ENCODE measurements at regions not wholly inside any gene's neighbourhood (a gene's known extent, or its start where the extent isn't known, plus 50 kb on each side); places are given as distances from the start of the nearest gene placed in this dataset.

- Histone ChIP-seq H3K9ac (ENCODE audit: low read depth in 1 of 2, low read length in 2 of 2) (no peak overlapping the region), H3K4me3 (ENCODE audit: low read depth in 1 of 3, low read length in 3 of 3) (no peak overlapping the region), H3K4me1 (ENCODE audit: control insufficient read depth in 4 of 4, insufficient read depth in 4 of 4, low read length in 3 of 4) (no peaks in the 10 kb centered on the region), H3K36me3 (ENCODE audit: control insufficient read depth in 4 of 4, insufficient read depth in 3 of 4, low read depth in 1 of 4, low read length in 3 of 4) (no peaks in the 10 kb centered on the region), H3K27ac (ENCODE audit: low read depth in 1 of 2, low read length in 2 of 2) (no peak overlapping the region), H3K27me3 (ENCODE audit: control insufficient read depth in 4 of 4, insufficient read depth in 4 of 4, low read length in 3 of 4) (no peaks in the 10 kb centered on the region), H3K9me3 (ENCODE audit: control insufficient read depth in 4 of 4, low read length in 3 of 4) (peaks cover 6 to 29% (median 8%) of the 10 kb centered on the region in 4 donors)
- TF ChIP-seq MAX (IDR thresholded peaks at IDR 0.05) (no peak), FOXA1 (IDR thresholded peaks at IDR 0.05) (no peak), EGR1 (IDR thresholded peaks at IDR 0.05; ENCODE audit: low read depth in 2 of 2) (no peak), GABPA (IDR thresholded peaks at IDR 0.05 in 1 of 2, conservative IDR thresholded peaks at IDR 0.05 in 1 of 2) (no peak), NR2F2 (IDR thresholded peaks at IDR 0.05) (no peak), YY1 (IDR thresholded peaks at IDR 0.05) (no peak), RAD21 (IDR thresholded peaks at IDR 0.05) (no peak), HNF4A (conservative IDR thresholded peaks at IDR 0.05) (no peak), JUND (IDR thresholded peaks at IDR 0.05) (no peak), ATF3 (IDR thresholded peaks at IDR 0.05) (no peak), TAF1 (conservative IDR thresholded peaks at IDR 0.05) (no peak), FOXA2 (IDR thresholded peaks at IDR 0.05) (no peak), ZBTB33 (IDR thresholded peaks at IDR 0.05) (no peak), REST (IDR thresholded peaks at IDR 0.05) (no peak), SP1 (IDR thresholded peaks at IDR 0.05) (no peak), CTCF (IDR thresholded peaks at IDR 0.05; ENCODE audit: low read depth, low read length, missing input control) (no peak), HNF4G (IDR thresholded peaks at IDR 0.05) (no peak), RXRA (IDR thresholded peaks at IDR 0.05) (no peak)
- no peak for DNase-seq (ENCODE audit: low spot score)
These were observed 84.5 kb upstream of the IL6 start for GRCh38 chr7:22642454-22642853.

All from liver (tissue), 7 donors.